ENCODE measurements at regions not wholly inside any gene's neighbourhood (a gene's known extent, or its start where the extent isn't known, plus 50 kb on each side); places are given as distances from the start of the nearest gene placed in this dataset.

- Mint-ChIP-seq H3K27ac (ENCODE audit: unreplicated experiment) (no peak overlapping the region), H3K9me3 (ENCODE audit: unreplicated experiment) (no peaks in the 10 kb centered on the region), H3K27me3 (ENCODE audit: insufficient read depth, unreplicated experiment) (no peaks in the 10 kb centered on the region), H3K4me3 (ENCODE audit: unreplicated experiment) (no peak overlapping the region), H3K4me1 (ENCODE audit: low read depth, unreplicated experiment) (no peaks in the 10 kb centered on the region), H3K36me3 (ENCODE audit: insufficient read depth, unreplicated experiment) (no peaks in the 10 kb centered on the region)
- Histone ChIP-seq H3K4me3 (ENCODE audit: low read depth, low read length) (no peak overlapping the region), H3K4me1 (no peaks in the 10 kb centered on the region), H3K9me3 (no peaks in the 10 kb centered on the region), H3K27me3 (replicated peaks; ENCODE audit: control insufficient read depth, insufficient read depth, low read length) (no peaks in the 10 kb centered on the region), H3K36me3 (ENCODE audit: control insufficient read depth, insufficient read depth, low read length) (no peaks in the 10 kb centered on the region)
- TF ChIP-seq, protein P1, sequence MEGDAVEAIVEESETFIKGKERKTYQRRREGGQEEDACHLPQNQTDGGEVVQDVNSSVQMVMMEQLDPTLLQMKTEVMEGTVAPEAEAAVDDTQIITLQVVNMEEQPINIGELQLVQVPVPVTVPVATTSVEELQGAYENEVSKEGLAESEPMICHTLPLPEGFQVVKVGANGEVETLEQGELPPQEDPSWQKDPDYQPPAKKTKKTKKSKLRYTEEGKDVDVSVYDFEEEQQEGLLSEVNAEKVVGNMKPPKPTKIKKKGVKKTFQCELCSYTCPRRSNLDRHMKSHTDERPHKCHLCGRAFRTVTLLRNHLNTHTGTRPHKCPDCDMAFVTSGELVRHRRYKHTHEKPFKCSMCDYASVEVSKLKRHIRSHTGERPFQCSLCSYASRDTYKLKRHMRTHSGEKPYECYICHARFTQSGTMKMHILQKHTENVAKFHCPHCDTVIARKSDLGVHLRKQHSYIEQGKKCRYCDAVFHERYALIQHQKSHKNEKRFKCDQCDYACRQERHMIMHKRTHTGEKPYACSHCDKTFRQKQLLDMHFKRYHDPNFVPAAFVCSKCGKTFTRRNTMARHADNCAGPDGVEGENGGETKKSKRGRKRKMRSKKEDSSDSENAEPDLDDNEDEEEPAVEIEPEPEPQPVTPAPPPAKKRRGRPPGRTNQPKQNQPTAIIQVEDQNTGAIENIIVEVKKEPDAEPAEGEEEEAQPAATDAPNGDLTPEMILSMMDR (IDR thresholded peaks at IDR 0.05; ENCODE audit: insufficient read depth in 1 of 2, low read depth in 1 of 2, low read length in 1 of 2, severe bottlenecking in 1 of 2, unreplicated experiment in 1 of 2), result no peak
- intact Hi-C loops (cut with micrococcal nuclease; ENCODE audit: unreplicated experiment), result no loop called here
- CTCF ChIA-PET, result no interaction called here
- no peak for DNase-seq
- BruUV-seq (replicated peaks), result no TSS peak
- POLR2A ChIA-PET, result no interaction called here
These were observed 146.3 kb upstream of the DUSP10 start for GRCh38 chr1:221888218-221888617.

- no peak overlapping the region for H3K4me3 Mint-ChIP-seq (ENCODE audit: unreplicated experiment)
- TF ChIP-seq, protein P1 (IDR thresholded peaks at IDR 0.05; ENCODE audit: insufficient read depth in 1 of 2, low read depth in 1 of 2, low read length in 1 of 2, severe bottlenecking in 1 of 2, unreplicated experiment in 1 of 2), result no peak
- no peak overlapping the region for H3K27ac Mint-ChIP-seq (ENCODE audit: unreplicated experiment)
- no peaks in the 10 kb centered on the region for H3K27me3 Mint-ChIP-seq (ENCODE audit: insufficient read depth, unreplicated experiment)
- no peaks in the 10 kb centered on the region for H3K4me1 Mint-ChIP-seq (ENCODE audit: low read depth, unreplicated experiment)
- Histone ChIP-seq H3K4me1 (no peaks in the 10 kb centered on the region), H3K27me3 (replicated peaks; ENCODE audit: control insufficient read depth, insufficient read depth, low read length) (no peaks in the 10 kb centered on the region), H3K36me3 (ENCODE audit: control insufficient read depth, insufficient read depth, low read length) (no peaks in the 10 kb centered on the region), H3K4me3 (ENCODE audit: low read depth, low read length) (no peak overlapping the region), H3K9me3 (no peaks in the 10 kb centered on the region)
- POLR2A ChIA-PET, result no interaction called here
- H3K9me3 Mint-ChIP-seq (ENCODE audit: unreplicated experiment), result no peaks in the 10 kb centered on the region
- H3K36me3 Mint-ChIP-seq (ENCODE audit: insufficient read depth, unreplicated experiment), result no peaks in the 10 kb centered on the region
- CTCF ChIA-PET, result no interaction called here
- no peak for DNase-seq
- intact Hi-C loops (cut with micrococcal nuclease; ENCODE audit: unreplicated experiment), result no loop called here
- no TSS peak for BruUV-seq (replicated peaks)
These were observed 145.9 kb upstream of the DUSP10 start for GRCh38 chr1:221887758-221888157.

DNA sequence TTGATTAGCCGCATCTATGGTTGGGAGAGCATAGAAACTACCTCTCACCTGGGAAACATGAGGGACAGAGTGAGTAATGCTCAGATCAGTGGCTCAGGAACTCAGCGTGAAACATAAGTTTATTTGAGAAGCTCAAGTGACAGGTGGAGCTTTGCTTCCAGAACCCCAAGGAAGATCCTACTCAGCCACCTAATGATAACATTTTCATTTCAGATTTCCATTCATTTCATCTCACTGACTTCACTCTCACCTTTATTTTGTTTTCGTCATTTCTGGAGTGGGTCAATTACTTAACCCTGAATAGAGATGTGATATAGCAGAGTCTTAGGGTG, 145.5 kb upstream of the DUSP10 start:
- DNase-seq, result no peak
- no peaks in the 10 kb centered on the region for H3K4me1 ChIP-seq
- ChIA-PET CTCF (no interaction called here), POLR2A (no interaction called here)
- no peaks in the 10 kb centered on the region for H3K27me3 ChIP-seq (replicated peaks; ENCODE audit: control insufficient read depth, insufficient read depth, low read length)
- Mint-ChIP-seq H3K36me3 (ENCODE audit: insufficient read depth, unreplicated experiment) (no peaks in the 10 kb centered on the region), H3K4me1 (ENCODE audit: low read depth, unreplicated experiment) (no peaks in the 10 kb centered on the region), H3K9me3 (ENCODE audit: unreplicated experiment) (no peaks in the 10 kb centered on the region), H3K27ac (ENCODE audit: unreplicated experiment) (no peak overlapping the region), H3K4me3 (ENCODE audit: unreplicated experiment) (no peak overlapping the region), H3K27me3 (ENCODE audit: insufficient read depth, unreplicated experiment) (no peaks in the 10 kb centered on the region)
- BruUV-seq (replicated peaks), result no TSS peak
- no peaks in the 10 kb centered on the region for H3K9me3 ChIP-seq
- no peaks in the 10 kb centered on the region for H3K36me3 ChIP-seq (ENCODE audit: control insufficient read depth, insufficient read depth, low read length)
- TF ChIP-seq, protein P1 (IDR thresholded peaks at IDR 0.05; ENCODE audit: insufficient read depth in 1 of 2, low read depth in 1 of 2, low read length in 1 of 2, severe bottlenecking in 1 of 2, unreplicated experiment in 1 of 2), result no peak
- H3K4me3 ChIP-seq (ENCODE audit: low read depth, low read length), result no peak overlapping the region
- intact Hi-C loops (cut with micrococcal nuclease; ENCODE audit: unreplicated experiment), result no loop called here

All from Caco-2 (cell line).